Spleen (tissue), 11 donors: ENCODE measurements at regions not wholly inside any gene's neighbourhood (a gene's known extent, or its start where the extent isn't known, plus 50 kb on each side); places are given as distances from the start of the nearest gene placed in this dataset.

Source experiments
- DNase-seq: peaks from one replicate; pipeline ENCODE4 v3.0.0-alpha.2; 2020
- H3K27ac ChIP-seq, 8 donors: fragments of 200-600 bp; sonication (generic) in 7 of 8; 1 replicate in 4 of 8; 2 replicates in 4 of 8; pipeline versions ENCODE4 v1.5.0 to v1.8.0; 2016 to 2021; ENCODE audit warnings: inconsistent platforms in 4 of 8, mild to moderate bottlenecking in 4 of 8, moderate library complexity in 1 of 8
- H3K27me3 ChIP-seq, 7 donors: fragments of 200-600 bp; sonication (generic) in 6 of 7; replicated peaks in 1 of 7; 1 replicate in 4 of 7; 2 replicates in 3 of 7; pipeline versions ENCODE4 v1.5.0 to v1.8.0; 2016 to 2021; ENCODE audit warnings: inconsistent platforms in 3 of 7, mild to moderate bottlenecking in 1 of 7
- H3K36me3 ChIP-seq, 6 donors: fragments of 200-600 bp; sonication (generic) in 5 of 6; 1 replicate in 4 of 6; 2 replicates in 2 of 6; pipeline versions ENCODE4 v1.5.0 to v1.8.0; 2016 to 2021; ENCODE audit warnings: inconsistent platforms in 2 of 6
- H3K4me1 ChIP-seq, 6 donors: fragments of 200-600 bp; sonication (generic) in 5 of 6; 1 replicate in 3 of 6; 2 replicates in 3 of 6; pipeline versions ENCODE4 v1.5.0 to v1.8.0; 2016 to 2021; ENCODE audit warnings: inconsistent platforms in 3 of 6
- H3K4me3 ChIP-seq, 8 donors: fragments of 200-600 bp; sonication (generic) in 7 of 8; 1 replicate in 4 of 8; 2 replicates in 4 of 8; pipeline versions ENCODE4 v1.5.0 to v1.8.0; 2016 to 2021; ENCODE audit warnings: inconsistent platforms in 4 of 8, mild to moderate bottlenecking in 4 of 8, moderate library complexity in 2 of 8
- H3K9me3 ChIP-seq, 8 donors: fragments of 200-600 bp; sonication (generic) in 7 of 8; 1 replicate in 4 of 8; 2 replicates in 4 of 8; pipeline versions ENCODE4 v1.5.0 to v1.8.0; 2016 to 2021; ENCODE audit warnings: inconsistent platforms in 4 of 8
- CTCF ChIP-seq, 11 experiments: fragments of 200-600 bp in 7 of 11; fragments of 450-650 bp in 4 of 11; sonication (generic) in 4 of 11; IDR thresholded peaks in 8 of 11; conservative IDR thresholded peaks in 3 of 11; 1 replicate in 7 of 11; 2 replicates in 4 of 11; pipeline versions ENCODE4 v1.4.0 to v1.8.0; 2016 to 2021; ENCODE audit warnings: antibody characterized with exemption in 11 of 11, inconsistent platforms in 4 of 11, mild to moderate bottlenecking in 1 of 11
- POLR2A ChIP-seq, 3 donors: fragments of 450-650 bp; IDR thresholded peaks; one replicate each; pipeline ENCODE4 v1.5.1; 2017; ENCODE audit warnings: antibody characterized with exemption in 3 of 3, mild to moderate bottlenecking in 1 of 3
- POLR2AphosphoS5 ChIP-seq, 3 donors: sonication (generic); formaldehyde crosslinking; IDR thresholded peaks; one replicate each; pipeline ENCODE4 v1.5.1; 2017; ENCODE audit warnings: antibody characterized with exemption in 3 of 3
- WGBS, 5 donors: extraction: QIAGEN DNeasy Blood & Tissue Kit in 3 of 5; methylation state at CpG; one replicate each; pipeline versions ENCODE4 v1.1.5 to v1.1.7; 2013 to 2018; 5-methylcytosine and 5-hydroxymethylcytosine counted together
- intact Hi-C: fragments of 100-400 bp; cut with DNase I; formaldehyde crosslinking; loops from one replicate; pipeline ENCODE4 v1.15.0; 2023; ENCODE audit warnings: low total_unique reads
- donor health status: healthy with polysubstance abuse.
- donor health status: DM: no; HTN: no; CAD: no; lungs with moderate emphysema.
- donor health status: DM: no; HTN: no; CAD: no.
- donor health status: Bipolar disorder and iron deficiency.
- donor health status: healthy.
- donor health status: DM: no; HTN: no; CAD: no.
- donor health status: DM: yes; HTN: yes; CAD: no.

- 86 to 92% (median 91%) methylated on average over 7 to 8 of the region's 8 CpGs for WGBS, 5 donors
- Histone ChIP-seq H3K27ac (no peak overlapping the region), H3K4me3 (no peak overlapping the region), H3K36me3 (no peaks in the 10 kb centered on the region), H3K27me3 (no peaks in the 10 kb centered on the region), H3K9me3 (no peaks in the 10 kb centered on the region), H3K4me1 (peaks cover 0 to 5% (median 0%) of the 10 kb centered on the region in 6 donors)
- DNase-seq = no peak
- TF ChIP-seq CTCF (IDR thresholded peaks at IDR 0.05 in 8 of 11, conservative IDR thresholded peaks at IDR 0.05 in 3 of 11) = no peak
- no peak for TF ChIP-seq POLR2A (IDR thresholded peaks at IDR 0.05)
- no peak for TF ChIP-seq POLR2AphosphoS5 (IDR thresholded peaks at IDR 0.05)
- intact Hi-C loops = no loop called here
These were observed 70.2 kb upstream of the TRPM1 start for GRCh38 chr15:31171731-31172130.

- H3K4me1 ChIP-seq = peaks cover 0 to 4% (median 0%) of the 10 kb centered on the region in 6 donors
- no peaks in the 10 kb centered on the region for H3K9me3 ChIP-seq
- WGBS, 5 donors = 90 to 96% (median 91%) methylated on average over 5 to 6 of the region's 6 CpGs
- no peak overlapping the region for H3K27ac ChIP-seq
- no peaks in the 10 kb centered on the region for H3K27me3 ChIP-seq
- DNase-seq = no peak
- intact Hi-C loops = no loop called here
- no peaks in the 10 kb centered on the region for H3K36me3 ChIP-seq
- H3K4me3 ChIP-seq = no peak overlapping the region
- no peak for TF ChIP-seq POLR2A (IDR thresholded peaks at IDR 0.05)
- TF ChIP-seq CTCF (IDR thresholded peaks at IDR 0.05 in 8 of 11, conservative IDR thresholded peaks at IDR 0.05 in 3 of 11) = no peak
These were observed 71.1 kb upstream of the TRPM1 start for GRCh38 chr15:31172606-31173005.

GRCh38 chr15:31173790-31174450, 72.4 kb upstream of the TRPM1 start:
- intact Hi-C loops = no loop called here
- TF ChIP-seq POLR2A (IDR thresholded peaks at IDR 0.05) (no peak), POLR2AphosphoS5 (IDR thresholded peaks at IDR 0.05) (no peak), CTCF (IDR thresholded peaks at IDR 0.05 in 8 of 11, conservative IDR thresholded peaks at IDR 0.05 in 3 of 11) (no peak)

DNA sequence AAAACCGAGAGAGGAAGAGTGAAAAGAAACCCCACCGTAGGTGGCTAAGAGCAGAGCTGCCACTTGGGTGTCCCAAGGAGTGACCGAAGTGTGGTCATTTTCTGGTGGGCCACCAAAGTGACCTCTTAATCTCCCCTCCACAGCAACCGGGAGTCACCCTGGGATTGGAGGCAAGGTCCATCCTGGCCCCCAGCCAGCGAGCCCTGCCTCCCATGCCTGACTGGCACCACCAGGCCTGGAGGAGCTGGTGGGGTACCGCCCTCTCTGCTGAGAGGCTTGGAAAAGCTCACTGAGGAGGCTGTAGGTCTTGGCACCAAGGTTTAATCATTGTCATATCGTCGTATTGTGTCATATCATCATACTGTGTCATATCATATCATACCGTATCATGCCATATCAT, 74.0 kb upstream of the TRPM1 start:
- no peaks in the 10 kb centered on the region for H3K36me3 ChIP-seq
- no peak overlapping the region for H3K4me3 ChIP-seq
- 85 to 90% (median 88%) methylated on average over 8 to 9 of the region's 9 CpGs for WGBS, 5 donors
- no peak overlapping the region for H3K27ac ChIP-seq
- H3K4me1 ChIP-seq = peaks cover 0 to 14% (median 0%) of the 10 kb centered on the region in 6 donors
- TF ChIP-seq CTCF (IDR thresholded peaks at IDR 0.05 in 8 of 11, conservative IDR thresholded peaks at IDR 0.05 in 3 of 11) (no peak), POLR2AphosphoS5 (IDR thresholded peaks at IDR 0.05) (no peak), POLR2A (IDR thresholded peaks at IDR 0.05) (no peak)
- intact Hi-C loops = no loop called here
- no peak for DNase-seq
- no peaks in the 10 kb centered on the region for H3K27me3 ChIP-seq
- H3K9me3 ChIP-seq = peaks cover 0 to 13% (median 11%) of the 10 kb centered on the region in 8 donors

More at GRCh38 chr15:31173790-31174450, 72.4 kb upstream of the TRPM1 start:
- H3K4me1 ChIP-seq = peaks cover 0 to 5% (median 0%) of the 10 kb centered on the region in 6 donors
- no peaks in the 10 kb centered on the region for H3K9me3 ChIP-seq
- DNase-seq = no peak
- no peaks in the 10 kb centered on the region for H3K36me3 ChIP-seq
- no peak overlapping the region for H3K4me3 ChIP-seq
- WGBS, 5 donors = 89 to 98% (median 95%) methylated on average over 2 of the region's 2 CpGs
- no peaks in the 10 kb centered on the region for H3K27me3 ChIP-seq
- no peak overlapping the region for H3K27ac ChIP-seq
